Neutrophil (primary cell): ENCODE measurements at regions not wholly inside any gene's neighbourhood (a gene's known extent, or its start where the extent isn't known, plus 50 kb on each side); places are given as distances from the start of the nearest gene placed in this dataset.
"Not testable (repeated sequence)": the region's sequence is repeated elsewhere in the genome, so short reads cannot be mapped to it uniquely, and the experiment has no call there.

Experiments
- H3K27ac ChIP-seq: fragments of 200-600 bp; sonication (generic); 2 replicates; pipeline ENCODE4 v1.5.1; 2016; ENCODE audit warnings: mild to moderate bottlenecking, moderate library complexity
- H3K27me3 ChIP-seq: fragments of 200-600 bp; sonication (generic); 2 replicates; pipeline ENCODE4 v1.6.0; 2016; ENCODE audit warnings: mild to moderate bottlenecking
- H3K36me3 ChIP-seq: fragments of 200-600 bp; sonication (generic); 2 replicates; pipeline ENCODE4 v1.5.1; 2017
- H3K4me1 ChIP-seq, 2 experiments: fragments of 200-600 bp in 1 of 2; sonication (generic) in 1 of 2; 1 replicate in 1 of 2; 2 replicates in 1 of 2; pipeline versions ENCODE4 v1.5.1 to v1.6.1; 2013 to 2016; ENCODE audit warnings: low read depth in 1 of 2, low read length in 1 of 2, mild to moderate bottlenecking in 1 of 2, moderate library complexity in 1 of 2; ENCODE audit not compliant: control insufficient read depth in 1 of 2, insufficient read depth in 1 of 2
- H3K4me3 ChIP-seq, 2 experiments: fragments of 200-600 bp in 1 of 2; sonication (generic) in 1 of 2; 1 replicate in 1 of 2; 2 replicates in 1 of 2; pipeline ENCODE4 v1.5.1; 2013 to 2016; ENCODE audit warnings: low read depth in 1 of 2, low read length in 1 of 2, mild to moderate bottlenecking in 1 of 2, moderate library complexity in 1 of 2
- H3K9me3 ChIP-seq: fragments of 200-600 bp; sonication (generic); 2 replicates; pipeline ENCODE4 v1.5.1; 2016
- TF ChIP-seq, protein P1 (sequence below): fragments of 200-600 bp; sonication (generic); IDR thresholded peaks from 2 replicates; pipeline ENCODE4 v1.5.1; 2016; ENCODE audit warnings: antibody characterized with exemption

DNA sequence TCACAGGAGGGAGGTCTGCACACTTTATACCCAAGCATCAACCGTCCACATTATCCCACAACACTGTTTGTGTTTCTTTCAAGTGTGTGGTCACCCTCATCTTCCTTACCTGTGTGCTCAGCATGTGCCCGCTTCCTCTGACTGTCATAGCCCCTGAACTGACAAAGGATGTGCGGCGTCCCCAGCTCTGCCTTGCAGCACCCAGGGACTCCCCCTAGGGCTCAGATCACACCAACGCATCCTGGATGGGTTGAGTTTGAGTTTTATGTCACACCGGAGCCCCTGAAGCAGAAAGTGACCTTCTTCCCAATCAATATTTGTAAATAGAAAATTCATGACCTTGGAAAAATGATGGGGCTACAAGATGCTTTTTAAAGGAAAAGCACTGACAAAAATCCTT, 770.7 kb upstream of the TMEM132C start:
- Histone ChIP-seq H3K27me3 (no peaks in the 10 kb centered on the region), H3K27ac (no peak overlapping the region), H3K4me1 (no peaks in the 10 kb centered on the region), H3K9me3 (no peaks in the 10 kb centered on the region), H3K4me3 (no peak overlapping the region), H3K36me3 (no peaks in the 10 kb centered on the region)
- TF ChIP-seq, protein P1, sequence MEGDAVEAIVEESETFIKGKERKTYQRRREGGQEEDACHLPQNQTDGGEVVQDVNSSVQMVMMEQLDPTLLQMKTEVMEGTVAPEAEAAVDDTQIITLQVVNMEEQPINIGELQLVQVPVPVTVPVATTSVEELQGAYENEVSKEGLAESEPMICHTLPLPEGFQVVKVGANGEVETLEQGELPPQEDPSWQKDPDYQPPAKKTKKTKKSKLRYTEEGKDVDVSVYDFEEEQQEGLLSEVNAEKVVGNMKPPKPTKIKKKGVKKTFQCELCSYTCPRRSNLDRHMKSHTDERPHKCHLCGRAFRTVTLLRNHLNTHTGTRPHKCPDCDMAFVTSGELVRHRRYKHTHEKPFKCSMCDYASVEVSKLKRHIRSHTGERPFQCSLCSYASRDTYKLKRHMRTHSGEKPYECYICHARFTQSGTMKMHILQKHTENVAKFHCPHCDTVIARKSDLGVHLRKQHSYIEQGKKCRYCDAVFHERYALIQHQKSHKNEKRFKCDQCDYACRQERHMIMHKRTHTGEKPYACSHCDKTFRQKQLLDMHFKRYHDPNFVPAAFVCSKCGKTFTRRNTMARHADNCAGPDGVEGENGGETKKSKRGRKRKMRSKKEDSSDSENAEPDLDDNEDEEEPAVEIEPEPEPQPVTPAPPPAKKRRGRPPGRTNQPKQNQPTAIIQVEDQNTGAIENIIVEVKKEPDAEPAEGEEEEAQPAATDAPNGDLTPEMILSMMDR = no peak

DNA sequence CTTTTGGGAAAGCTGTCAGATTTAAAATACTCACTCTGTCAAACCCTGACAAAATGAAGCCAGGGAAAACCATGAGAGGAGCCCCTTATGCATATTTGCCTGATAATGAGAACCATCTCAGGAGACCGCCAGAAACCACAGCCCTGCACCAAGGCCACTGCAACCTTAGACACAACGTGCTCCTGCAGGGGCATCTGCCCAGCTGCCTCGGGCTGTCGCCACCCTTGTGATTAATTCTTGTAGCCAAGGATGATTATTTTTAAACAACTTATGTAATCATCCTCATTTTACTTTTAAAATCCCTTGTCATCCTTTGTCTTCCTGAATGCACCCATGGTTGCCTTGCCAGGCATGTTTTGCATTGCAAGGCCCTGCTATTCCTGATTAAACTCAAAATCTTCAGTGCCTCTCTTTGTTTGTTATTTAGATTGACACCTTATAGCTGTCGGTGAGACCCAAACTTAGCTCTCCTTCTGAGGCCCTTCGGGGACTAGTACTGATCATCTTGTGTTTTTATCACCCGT, 766.4 kb upstream of the TMEM132C start:
- TF ChIP-seq, protein P1 = no peak
- no peak overlapping the region for H3K4me3 ChIP-seq
- no peaks in the 10 kb centered on the region for H3K4me1 ChIP-seq
- H3K27me3 ChIP-seq = no peaks in the 10 kb centered on the region
- no peaks in the 10 kb centered on the region for H3K9me3 ChIP-seq
- H3K27ac ChIP-seq = no peak overlapping the region
- H3K36me3 ChIP-seq = no peaks in the 10 kb centered on the region

DNA sequence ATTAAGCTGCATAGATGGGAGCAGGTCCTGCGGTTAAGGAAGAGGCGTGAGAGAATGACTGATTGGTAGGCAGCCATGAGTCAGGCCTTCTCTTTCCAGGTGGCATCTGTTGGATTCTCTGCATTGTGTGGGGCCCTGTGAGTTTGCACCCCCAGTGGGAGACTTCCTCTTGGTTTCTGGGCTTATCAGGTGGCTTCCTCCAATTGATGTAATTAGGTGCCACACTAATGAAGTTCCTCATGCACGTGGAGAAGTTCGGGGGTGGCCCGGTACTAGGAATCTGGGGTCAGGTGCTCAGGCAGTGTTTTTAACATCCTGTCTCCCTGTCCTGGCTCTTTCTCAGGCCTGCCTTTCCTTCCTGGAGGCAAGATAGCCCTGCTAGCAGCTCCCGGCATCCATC, 765.1 kb upstream of the TMEM132C start:
- no peak overlapping the region for H3K4me3 ChIP-seq
- no peaks in the 10 kb centered on the region for H3K9me3 ChIP-seq
- H3K4me1 ChIP-seq = no peaks in the 10 kb centered on the region
- no peaks in the 10 kb centered on the region for H3K36me3 ChIP-seq
- H3K27me3 ChIP-seq = no peaks in the 10 kb centered on the region
- TF ChIP-seq, protein P1 = no peak
- H3K27ac ChIP-seq = no peak overlapping the region

DNA sequence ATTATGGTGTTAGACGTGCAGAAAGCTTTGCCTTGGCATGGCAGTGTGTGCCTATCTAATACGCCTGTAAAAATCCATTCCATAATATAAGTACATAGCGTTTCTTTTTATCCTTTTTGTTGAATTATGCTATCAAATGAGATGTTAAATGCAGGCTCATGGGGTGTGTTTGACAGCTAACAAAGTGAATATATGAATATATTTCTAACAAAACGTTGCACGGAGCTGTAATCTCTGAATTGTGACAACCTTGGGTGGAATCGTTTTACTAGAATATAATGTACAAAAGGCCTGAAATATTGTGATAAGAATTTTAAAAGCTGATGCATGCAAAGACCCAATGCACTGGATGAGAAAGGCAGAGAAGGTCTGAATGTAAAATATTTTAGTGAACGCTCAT, 763.7 kb upstream of the TMEM132C start:
- Histone ChIP-seq H3K9me3 (no peaks in the 10 kb centered on the region), H3K4me3 (no peak overlapping the region), H3K27ac (no peak overlapping the region), H3K27me3 (no peaks in the 10 kb centered on the region), H3K4me1 (no peaks in the 10 kb centered on the region), H3K36me3 (no peaks in the 10 kb centered on the region)
- TF ChIP-seq, protein P1 = no peak

DNA sequence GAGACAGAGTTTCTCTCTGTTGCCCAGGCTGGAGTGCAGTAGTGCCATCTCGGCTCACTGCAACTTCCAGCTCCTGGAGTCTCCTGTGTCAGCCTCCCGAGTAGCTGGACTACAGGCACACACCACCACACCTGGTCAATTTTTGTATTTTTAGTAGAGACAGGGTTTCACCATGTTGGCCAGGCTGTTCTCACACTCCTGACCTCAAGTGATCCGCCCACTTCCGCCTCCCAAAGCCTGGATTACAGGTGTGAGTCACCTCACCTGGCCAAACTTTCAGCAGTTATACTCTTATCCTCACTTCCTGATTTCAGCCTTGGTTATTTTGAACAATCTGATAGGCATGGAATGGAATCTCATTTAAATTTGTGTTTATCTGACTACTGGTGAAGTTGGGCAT, 763.0 kb upstream of the TMEM132C start:
- H3K27ac ChIP-seq, H3K36me3 ChIP-seq, H3K9me3 ChIP-seq, H3K27me3 ChIP-seq, H3K4me1 ChIP-seq, H3K4me3 ChIP-seq: not testable (repeated sequence)

DNA sequence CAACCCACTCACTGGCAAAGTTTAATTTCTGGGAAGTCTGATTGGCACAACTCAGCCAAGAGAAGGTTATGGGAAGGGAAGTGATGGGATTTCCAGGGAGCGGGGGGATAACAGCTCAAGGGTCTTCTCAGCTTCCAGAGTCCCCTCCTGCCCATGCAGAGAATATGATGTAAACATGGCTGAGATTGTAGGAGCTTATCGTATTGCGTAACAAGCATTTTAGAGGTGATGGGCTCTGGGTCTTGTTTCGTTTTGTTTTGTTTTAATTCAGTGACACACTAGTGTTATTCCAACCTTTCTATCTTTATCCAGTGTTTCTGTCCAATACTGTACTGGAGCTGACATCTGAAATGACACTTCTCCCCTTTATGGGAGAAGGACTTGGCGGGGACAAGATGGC, 762.1 kb upstream of the TMEM132C start:
- no peaks in the 10 kb centered on the region for H3K9me3 ChIP-seq
- no peaks in the 10 kb centered on the region for H3K36me3 ChIP-seq
- TF ChIP-seq, protein P1 = no peak
- H3K4me3 ChIP-seq = no peak overlapping the region
- H3K27ac ChIP-seq = no peak overlapping the region
- H3K4me1 ChIP-seq = no peaks in the 10 kb centered on the region
- H3K27me3 ChIP-seq = no peaks in the 10 kb centered on the region
